CD8-positive, alpha-beta memory T cell (primary cell): ENCODE measurements at regions not wholly inside any gene's neighbourhood (a gene's known extent, or its start where the extent isn't known, plus 50 kb on each side); places are given as distances from the start of the nearest gene placed in this dataset.
"Not testable (repeated sequence)": the region's sequence is repeated elsewhere in the genome, so short reads cannot be mapped to it uniquely, and the experiment has no call there.

Experiments
- CTCF ChIA-PET: fragments of 350-600 bp; sonication (Branson Sonifier 250); formaldehyde crosslinking; loops from one replicate; lab custom pipeline; 2021; ENCODE audit warnings: antibody characterized with exemption; lab: Charles Lee
- POLR2A ChIA-PET: fragments of 350-600 bp; sonication (Branson Sonifier 250); formaldehyde crosslinking; loops from one replicate; lab custom pipeline; 2021; ENCODE audit warnings: antibody characterized with exemption; lab: Charles Lee
- DNase-seq, 5 donors: peaks; one replicate each; pipeline versions ENCODE4 v3.0.0 to v3.0.0-alpha.2; 2020 to 2022; ENCODE audit warnings: mixed read lengths in 1 of 5
- H3K27ac ChIP-seq: one replicate; pipeline ENCODE4 v1.7.0; 2013; ENCODE audit warnings: low read depth, mild to moderate bottlenecking, low read length, moderate library complexity
- H3K27me3 ChIP-seq: 2 replicates; pipeline ENCODE4 v1.7.0; 2013; ENCODE audit warnings: low read length, mild to moderate bottlenecking; ENCODE audit not compliant: insufficient read depth, poor library complexity, severe bottlenecking
- H3K36me3 ChIP-seq: 2 replicates; pipeline ENCODE4 v1.7.0; 2013; ENCODE audit warnings: mild to moderate bottlenecking, low read length, moderate library complexity; ENCODE audit not compliant: insufficient read depth
- H3K4me1 ChIP-seq: 2 replicates; pipeline ENCODE4 v1.7.0; 2013; ENCODE audit warnings: mild to moderate bottlenecking, low read length, moderate library complexity; ENCODE audit not compliant: insufficient read depth
- H3K4me3 ChIP-seq: 2 replicates; pipeline ENCODE4 v1.7.0; 2013; ENCODE audit warnings: mild to moderate bottlenecking, low read length
- H3K9me3 ChIP-seq: 2 replicates; pipeline ENCODE4 v1.7.0; 2013; ENCODE audit warnings: mild to moderate bottlenecking, low read length
- H3K27ac Mint-ChIP-seq, 8 donors: one replicate each; pipeline ENCODE4 v1.8.0; 2020 to 2021; ENCODE audit warnings: mixed read lengths in 8 of 8, mild to moderate bottlenecking in 6 of 8, inconsistent platforms in 3 of 8, moderate library complexity in 3 of 8
- H3K27me3 Mint-ChIP-seq, 2 donors: one replicate each; pipeline ENCODE4 v1.8.0; 2020 to 2021; ENCODE audit warnings: mixed read lengths in 2 of 2, mild to moderate bottlenecking in 1 of 2, moderate library complexity in 1 of 2
- H3K36me3 Mint-ChIP-seq, 3 donors: one replicate each; pipeline ENCODE4 v1.8.0; 2020 to 2021; ENCODE audit warnings: mixed read lengths in 3 of 3, inconsistent platforms in 1 of 3, mild to moderate bottlenecking in 1 of 3
- H3K4me1 Mint-ChIP-seq, 3 donors: one replicate each; pipeline ENCODE4 v1.8.0; 2020 to 2021; ENCODE audit warnings: mixed read lengths in 3 of 3, inconsistent platforms in 1 of 3, mild to moderate bottlenecking in 1 of 3
- H3K4me3 Mint-ChIP-seq, 7 donors: one replicate each; pipeline ENCODE4 v1.8.0; 2020 to 2021; ENCODE audit warnings: mixed read lengths in 7 of 7, mild to moderate bottlenecking in 6 of 7, moderate library complexity in 4 of 7, inconsistent platforms in 2 of 7
- H3K9me3 Mint-ChIP-seq, 5 donors: one replicate each; pipeline ENCODE4 v1.8.0; 2020 to 2022; ENCODE audit warnings: mixed read lengths in 5 of 5, mild to moderate bottlenecking in 3 of 5, moderate library complexity in 2 of 5, inconsistent platforms in 1 of 5

DNA sequence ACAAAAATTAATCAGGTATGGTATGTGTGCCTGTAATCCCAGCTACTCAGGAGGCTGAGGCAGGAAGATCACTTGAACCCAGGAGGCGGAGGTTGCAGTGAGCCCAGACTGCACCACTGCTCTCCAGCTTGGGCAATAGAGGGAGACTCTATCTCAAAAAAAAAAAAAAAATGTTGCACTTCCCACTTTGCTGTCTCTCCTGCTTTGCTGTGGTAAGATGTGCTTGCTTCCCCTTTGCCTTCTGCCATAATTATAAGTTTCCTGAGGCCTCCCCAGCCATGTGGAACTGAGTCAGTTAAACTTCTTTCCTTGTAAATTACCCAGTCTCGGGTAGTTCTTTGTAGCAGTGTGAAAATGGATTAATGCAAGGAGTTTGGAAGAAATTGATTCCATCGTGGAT lies 120.3 kb upstream of the CFAP20DC start:
- H3K27me3 Mint-ChIP-seq, H3K4me1 Mint-ChIP-seq, CTCF ChIA-PET, H3K4me3 ChIP-seq, H3K36me3 ChIP-seq, POLR2A ChIA-PET, H3K4me3 Mint-ChIP-seq, H3K27me3 ChIP-seq, H3K9me3 Mint-ChIP-seq, DNase-seq, H3K36me3 Mint-ChIP-seq, H3K4me1 ChIP-seq, H3K9me3 ChIP-seq, H3K27ac ChIP-seq: not testable (repeated sequence)
- peak overlapping the region in 1 of 8 donors; percentile 34 for H3K27ac Mint-ChIP-seq

DNA sequence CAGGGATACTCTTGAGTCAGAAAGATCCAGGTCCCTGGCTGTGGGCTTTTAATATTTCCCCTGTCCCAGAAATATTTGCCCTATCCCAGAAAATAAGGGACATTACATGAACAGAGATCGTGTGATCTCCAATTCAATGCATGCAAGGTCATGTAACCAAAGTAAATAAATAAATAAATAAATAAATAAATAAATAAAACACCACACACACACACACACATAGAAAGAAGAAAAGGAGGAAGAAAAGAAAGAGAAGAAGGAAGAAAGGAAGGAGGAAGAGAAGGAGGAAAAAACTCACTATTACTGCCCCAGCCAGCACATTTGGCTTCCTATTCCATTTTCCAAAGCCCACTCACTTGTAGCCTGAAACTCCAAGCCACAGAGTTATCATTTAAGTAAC lies 117.9 kb upstream of the CFAP20DC start:
- ChIA-PET POLR2A (no interaction called here), CTCF (no interaction called here)
- no peaks in the 10 kb centered on the region for H3K4me1 ChIP-seq
- Mint-ChIP-seq H3K36me3 (no peaks in the 10 kb centered on the region), H3K27ac (no peak overlapping the region), H3K9me3 (no peaks in the 10 kb centered on the region), H3K4me1 (no peaks in the 10 kb centered on the region), H3K27me3 (peaks cover 0 to 4% of the 10 kb centered on the region in 2 donors), H3K4me3 (no peak overlapping the region)
- no peak overlapping the region for H3K4me3 ChIP-seq
- DNase-seq = no peak
- H3K9me3 ChIP-seq = no peaks in the 10 kb centered on the region
- H3K36me3 ChIP-seq = no peaks in the 10 kb centered on the region
- no peak overlapping the region for H3K27ac ChIP-seq
- no peaks in the 10 kb centered on the region for H3K27me3 ChIP-seq

DNA sequence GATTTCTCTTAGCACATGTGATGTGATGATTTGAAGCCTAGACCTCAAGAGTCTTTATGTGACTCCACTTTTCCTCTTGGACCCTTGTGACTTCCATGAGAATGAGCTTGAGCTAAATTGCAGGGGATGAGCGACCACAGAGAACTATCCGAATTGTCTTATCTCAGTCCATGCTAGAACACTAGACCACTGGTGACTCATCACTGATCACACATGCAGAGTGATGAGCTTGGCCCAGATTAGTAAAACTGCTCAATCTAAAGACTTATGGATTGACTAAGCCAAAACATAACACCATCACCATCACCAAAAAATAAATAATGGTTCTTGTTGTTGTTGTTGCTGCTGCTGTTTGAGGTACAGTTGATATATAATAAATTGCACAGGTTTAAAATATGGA lies 114.1 kb upstream of the CFAP20DC start:
- ChIA-PET POLR2A (no interaction called here), CTCF (no interaction called here)
- no peaks in the 10 kb centered on the region for H3K9me3 Mint-ChIP-seq
- Histone ChIP-seq H3K9me3 (no peaks in the 10 kb centered on the region), H3K36me3 (no peaks in the 10 kb centered on the region), H3K27ac (no peak overlapping the region), H3K27me3 (no peaks in the 10 kb centered on the region), H3K4me3 (no peak overlapping the region), H3K4me1 (no peaks in the 10 kb centered on the region)
- no peak overlapping the region for H3K27ac Mint-ChIP-seq
- no peak for DNase-seq
- peaks cover 0 to 9% of the 10 kb centered on the region in 2 donors for H3K27me3 Mint-ChIP-seq
- no peaks in the 10 kb centered on the region for H3K36me3 Mint-ChIP-seq
- no peaks in the 10 kb centered on the region for H3K4me1 Mint-ChIP-seq
- no peak overlapping the region for H3K4me3 Mint-ChIP-seq

DNA sequence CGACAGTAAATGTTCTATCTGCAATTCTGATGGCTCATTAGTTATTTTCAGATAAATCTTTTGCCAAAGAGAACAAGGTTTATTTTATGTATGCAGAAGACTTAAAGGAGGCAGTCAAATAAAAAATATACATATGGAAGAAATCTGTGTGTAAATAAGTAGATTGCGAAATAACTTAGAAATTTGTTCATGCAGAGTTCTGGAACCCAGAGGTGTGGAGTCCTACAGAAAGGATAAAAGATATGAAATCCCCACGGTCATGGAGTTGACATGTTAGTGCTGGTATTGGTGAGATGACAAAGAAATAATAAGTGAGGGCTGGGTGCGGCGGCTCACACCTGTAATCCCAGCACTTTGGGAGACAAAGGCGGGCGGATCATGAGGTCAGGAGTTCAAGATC lies 111.2 kb upstream of the CFAP20DC start:
- Mint-ChIP-seq H3K36me3 (no peaks in the 10 kb centered on the region), H3K27ac (no peak overlapping the region), H3K4me1 (no peaks in the 10 kb centered on the region), H3K27me3 (peaks cover 0 to 17% of the 10 kb centered on the region in 2 donors), H3K4me3 (no peak overlapping the region), H3K9me3 (no peaks in the 10 kb centered on the region)
- POLR2A ChIA-PET = no interaction called here
- CTCF ChIA-PET = no interaction called here
- DNase-seq = no peak
- no peak overlapping the region for H3K4me3 ChIP-seq
- H3K4me1 ChIP-seq = no peaks in the 10 kb centered on the region
- H3K9me3 ChIP-seq = no peaks in the 10 kb centered on the region
- H3K27me3 ChIP-seq = no peaks in the 10 kb centered on the region
- no peaks in the 10 kb centered on the region for H3K36me3 ChIP-seq
- H3K27ac ChIP-seq = no peak overlapping the region

- no peaks in the 10 kb centered on the region for H3K36me3 Mint-ChIP-seq
- H3K27ac Mint-ChIP-seq = no peak overlapping the region
- no peaks in the 10 kb centered on the region for H3K36me3 ChIP-seq
- H3K9me3 ChIP-seq = no peaks in the 10 kb centered on the region
- no peak for DNase-seq
- H3K9me3 Mint-ChIP-seq = no peaks in the 10 kb centered on the region
- no peak overlapping the region for H3K4me3 ChIP-seq
- H3K27me3 Mint-ChIP-seq = peaks cover 0 to 21% of the 10 kb centered on the region in 2 donors
- H3K27me3 ChIP-seq = no peaks in the 10 kb centered on the region
- H3K4me3 Mint-ChIP-seq = no peak overlapping the region
- ChIA-PET POLR2A (no interaction called here), CTCF (no interaction called here)
- H3K4me1 ChIP-seq = no peaks in the 10 kb centered on the region
- no peaks in the 10 kb centered on the region for H3K4me1 Mint-ChIP-seq
- H3K27ac ChIP-seq = no peak overlapping the region
These were observed 110.4 kb upstream of the CFAP20DC start for GRCh38 chr3:59160133-59160746.

DNA sequence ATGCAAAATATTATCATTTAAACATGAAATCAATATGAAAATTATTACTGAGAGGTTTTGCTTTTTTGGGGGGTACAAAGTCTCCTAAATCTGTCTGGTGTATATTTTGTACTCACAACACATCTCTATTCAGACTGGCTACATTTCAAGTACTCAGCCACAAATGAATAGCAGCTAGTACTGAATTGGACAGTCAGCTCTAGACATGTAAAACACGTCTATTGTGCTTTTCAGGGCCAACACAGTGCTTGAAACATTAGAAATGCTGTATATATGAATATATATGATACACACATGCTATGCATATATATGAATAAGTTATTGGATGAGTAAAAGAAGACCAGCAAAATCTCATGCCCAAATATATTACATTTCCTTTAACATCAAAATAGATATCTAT lies 103.8 kb upstream of the CFAP20DC start:
- H3K36me3 ChIP-seq = no peaks in the 10 kb centered on the region
- Mint-ChIP-seq H3K36me3 (no peaks in the 10 kb centered on the region), H3K4me3 (no peak overlapping the region), H3K9me3 (peaks cover 0 to 7% (median 5%) of the 10 kb centered on the region in 5 donors), H3K27me3 (peaks cover 7 to 35% of the 10 kb centered on the region in 2 donors), H3K27ac (no peak overlapping the region), H3K4me1 (no peaks in the 10 kb centered on the region)
- no peak overlapping the region for H3K4me3 ChIP-seq
- no peaks in the 10 kb centered on the region for H3K27me3 ChIP-seq
- ChIA-PET POLR2A (no interaction called here), CTCF (no interaction called here)
- H3K9me3 ChIP-seq = no peaks in the 10 kb centered on the region
- H3K27ac ChIP-seq = no peak overlapping the region
- DNase-seq = no peak
- no peaks in the 10 kb centered on the region for H3K4me1 ChIP-seq

DNA sequence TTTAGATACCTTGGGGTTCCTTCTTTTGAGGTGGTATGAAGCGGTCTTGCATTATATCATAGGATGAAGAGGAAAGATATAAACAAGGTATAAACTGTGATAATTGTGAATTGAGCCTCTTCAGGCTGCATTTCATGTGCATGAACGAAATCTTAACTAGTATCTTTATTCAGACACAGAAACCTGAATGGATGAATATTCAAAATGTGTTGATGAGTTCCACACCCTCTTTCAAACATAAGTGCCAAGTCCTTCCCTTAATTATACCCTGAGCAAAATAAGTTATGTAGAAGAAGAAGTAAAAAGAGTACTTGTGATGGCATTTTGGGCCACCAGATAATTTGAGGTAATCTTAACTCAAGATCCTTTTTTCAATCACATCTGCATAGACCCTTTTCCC lies 103.1 kb upstream of the CFAP20DC start:
- Histone ChIP-seq H3K36me3 (no peaks in the 10 kb centered on the region), H3K27me3 (no peaks in the 10 kb centered on the region), H3K4me1 (no peaks in the 10 kb centered on the region), H3K27ac (no peak overlapping the region), H3K9me3 (no peaks in the 10 kb centered on the region), H3K4me3 (no peak overlapping the region)
- no peaks in the 10 kb centered on the region for H3K4me1 Mint-ChIP-seq
- H3K27ac Mint-ChIP-seq = no peak overlapping the region
- H3K4me3 Mint-ChIP-seq = no peak overlapping the region
- POLR2A ChIA-PET = no interaction called here
- DNase-seq = no peak
- peaks cover 7 to 29% of the 10 kb centered on the region in 2 donors for H3K27me3 Mint-ChIP-seq
- H3K36me3 Mint-ChIP-seq = no peaks in the 10 kb centered on the region
- CTCF ChIA-PET = no interaction called here
- H3K9me3 Mint-ChIP-seq = peaks cover 4 to 10% (median 5%) of the 10 kb centered on the region in 5 donors

DNA sequence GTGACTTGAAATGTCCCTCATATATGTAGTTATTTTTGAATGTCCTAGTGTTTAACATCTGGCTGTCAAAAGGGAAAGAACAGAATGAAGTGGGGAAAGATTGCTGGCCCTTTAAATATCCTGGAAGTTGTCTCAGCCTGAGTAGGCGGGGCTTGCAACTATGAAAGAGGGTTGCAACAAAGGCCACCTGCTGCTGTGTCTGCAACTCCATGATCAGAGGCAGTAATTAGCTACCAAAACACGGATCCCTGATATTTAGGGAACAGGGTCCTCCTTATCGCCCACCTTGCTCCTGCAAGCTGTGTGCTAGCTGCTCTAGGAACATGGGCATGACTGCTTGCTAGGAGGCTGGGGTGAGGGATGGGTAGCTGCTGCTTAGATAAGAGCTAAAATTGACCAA lies 100.2 kb upstream of the CFAP20DC start:
- no peaks in the 10 kb centered on the region for H3K4me1 Mint-ChIP-seq
- H3K4me3 Mint-ChIP-seq = no peak overlapping the region
- Histone ChIP-seq H3K36me3 (no peaks in the 10 kb centered on the region), H3K4me1 (no peaks in the 10 kb centered on the region), H3K9me3 (no peaks in the 10 kb centered on the region), H3K27ac (no peak overlapping the region), H3K27me3 (no peaks in the 10 kb centered on the region), H3K4me3 (no peak overlapping the region)
- no peak overlapping the region for H3K27ac Mint-ChIP-seq
- no peaks in the 10 kb centered on the region for H3K36me3 Mint-ChIP-seq
- DNase-seq = no peak
- peaks cover 7 to 19% (median 12%) of the 10 kb centered on the region in 5 donors for H3K9me3 Mint-ChIP-seq
- peaks cover 7 to 21% of the 10 kb centered on the region in 2 donors for H3K27me3 Mint-ChIP-seq
- ChIA-PET POLR2A (no interaction called here), CTCF (no interaction called here)

- Histone ChIP-seq H3K4me3 (no peak overlapping the region), H3K36me3 (no peaks in the 10 kb centered on the region), H3K27ac (no peak overlapping the region), H3K4me1 (no peaks in the 10 kb centered on the region), H3K9me3 (no peaks in the 10 kb centered on the region), H3K27me3 (no peaks in the 10 kb centered on the region)
- POLR2A ChIA-PET = no interaction called here
- DNase-seq = no peak
- Mint-ChIP-seq H3K4me1 (no peaks in the 10 kb centered on the region), H3K9me3 (peaks cover 7 to 19% (median 12%) of the 10 kb centered on the region in 5 donors), H3K27me3 (peaks cover 7 to 21% of the 10 kb centered on the region in 2 donors), H3K4me3 (no peak overlapping the region), H3K36me3 (no peaks in the 10 kb centered on the region), H3K27ac (no peak overlapping the region)
- CTCF ChIA-PET = no interaction called here
These were observed 99.3 kb upstream of the CFAP20DC start for GRCh38 chr3:59149166-59149565.
